Eye (tissue), 1 donor: ENCODE measurements at regions not wholly inside any gene's neighbourhood (a gene's known extent, or its start where the extent isn't known, plus 50 kb on each side); places are given as distances from the start of the nearest gene placed in this dataset.
A peak's percentile ranks its signal among the peaks of the same experiment; 100 is the strongest.

ENCODE experiments used
- DNase-seq: peaks from one replicate; pipeline ENCODE4 v3.0.0-alpha.2; 2015

DNA sequence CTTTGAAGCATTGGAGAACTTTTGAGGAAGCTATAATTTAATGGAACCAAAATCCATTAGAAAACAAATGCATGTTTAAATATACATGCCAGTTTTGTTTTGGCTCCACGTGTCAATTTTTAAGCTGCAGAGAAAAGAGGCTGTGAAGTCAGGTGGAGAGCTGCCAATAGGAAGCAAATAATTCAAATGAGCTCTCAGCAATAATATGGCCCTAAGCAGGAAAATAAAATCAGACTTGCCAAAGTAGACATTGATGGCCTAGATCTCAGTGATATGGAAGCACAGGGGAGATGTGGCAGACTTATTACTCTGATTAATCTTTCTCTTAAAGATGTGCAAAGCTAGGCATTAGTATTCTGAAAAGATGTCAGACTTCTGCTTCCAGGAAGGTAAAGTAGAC is 769.8 kb upstream of the NDST4 start:
- no peak for DNase-seq

DNA sequence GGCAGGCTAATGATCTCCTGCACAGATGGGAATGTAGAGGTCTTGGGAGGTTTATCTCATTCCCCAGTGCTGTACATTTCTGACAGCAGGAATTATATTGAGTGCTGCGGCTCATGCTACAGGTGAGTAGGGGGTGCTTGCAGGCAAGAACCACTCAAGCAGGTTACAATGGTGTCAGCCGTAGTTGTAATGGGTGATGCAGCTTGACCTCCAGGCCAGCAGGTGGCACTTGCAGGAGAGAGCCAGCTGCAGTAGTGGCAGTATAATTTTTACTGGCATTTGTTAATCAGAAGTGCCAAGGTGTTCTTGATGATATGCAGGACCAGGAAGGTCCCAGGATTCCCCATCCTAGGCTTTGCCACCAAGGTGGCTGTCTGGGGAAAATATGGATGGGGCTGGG is 759.6 kb upstream of the NDST4 start:
- no peak for DNase-seq

DNA sequence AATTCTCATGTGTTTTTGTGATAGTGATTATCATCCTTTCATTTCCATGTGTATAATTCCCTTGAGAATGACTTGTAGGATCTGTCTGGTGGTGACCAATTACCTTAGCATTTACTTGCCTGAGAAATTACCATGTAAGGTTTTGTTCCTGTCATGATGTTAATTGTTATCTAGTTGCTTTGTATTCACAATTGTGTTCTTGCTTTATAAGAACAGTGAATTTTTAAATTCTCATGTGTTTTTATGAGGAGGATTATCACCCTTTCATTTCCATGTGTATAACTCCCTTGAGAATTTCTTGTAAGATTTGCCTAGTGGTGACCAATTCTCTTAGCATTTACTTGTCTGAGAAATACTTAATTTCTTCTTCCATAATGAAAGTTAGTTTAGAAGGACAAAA is 758.2 kb upstream of the NDST4 start:
- no peak for DNase-seq

DNA sequence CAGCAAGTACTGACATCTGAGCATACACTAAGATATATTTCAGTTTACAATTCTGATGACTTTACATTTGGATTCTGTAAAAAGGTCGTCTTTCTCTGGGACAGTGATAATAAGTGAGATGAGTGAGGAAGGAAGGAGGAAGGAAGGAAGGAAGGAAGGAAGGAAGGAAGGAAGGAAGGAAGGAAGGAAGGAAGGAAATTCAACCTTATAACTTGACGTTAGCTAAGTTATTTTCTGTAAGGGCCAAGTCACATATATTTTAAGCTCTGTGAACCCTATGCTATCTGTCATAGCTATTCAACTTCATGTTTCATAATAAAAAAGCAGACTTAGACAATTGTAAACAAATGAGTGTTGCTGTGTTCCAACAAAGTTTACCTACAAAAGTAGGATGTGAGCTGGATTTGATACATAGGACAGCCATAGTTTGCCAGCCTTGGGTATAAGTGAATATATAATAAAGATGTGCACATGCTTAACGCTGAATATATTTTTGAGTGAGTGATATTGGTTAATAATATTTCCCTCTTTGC is 753.0 kb upstream of the NDST4 start:
- no peak for DNase-seq

DNA sequence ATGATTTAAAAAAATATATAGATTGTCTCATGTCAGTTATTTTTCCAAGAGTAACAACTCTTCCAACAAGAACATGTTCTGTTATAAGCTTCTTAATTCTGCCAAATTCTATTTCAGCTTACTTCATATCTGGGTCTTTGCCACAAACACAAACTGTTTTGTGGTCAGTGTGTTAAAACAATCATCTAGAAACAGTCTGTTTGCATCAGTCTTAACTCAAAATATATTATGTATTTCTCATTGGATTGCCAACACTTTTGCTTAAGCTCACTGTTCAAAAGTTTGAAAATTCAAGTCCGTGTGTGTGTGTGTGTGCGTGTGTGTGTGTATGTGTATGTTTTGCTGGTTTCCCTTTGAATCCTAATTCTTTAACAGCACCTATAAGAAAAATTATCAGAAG is 752.3 kb upstream of the NDST4 start:
- peak; percentile 55 for DNase-seq

DNA sequence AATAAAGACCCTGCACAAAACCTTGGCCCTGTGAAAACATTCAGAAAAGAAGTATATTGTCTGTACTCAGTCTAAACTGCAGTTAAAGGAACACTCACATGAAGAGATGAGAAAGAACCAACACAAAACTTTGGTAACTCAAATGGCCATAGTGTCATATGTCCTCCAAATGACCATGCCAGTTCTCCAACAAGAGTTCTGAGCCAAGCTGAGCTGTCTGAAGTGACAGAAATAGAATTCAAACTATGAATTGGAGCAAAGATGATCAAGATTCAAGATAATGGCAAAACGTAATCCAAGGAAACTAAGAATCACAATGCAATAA is 739.3 kb upstream of the NDST4 start:
- no peak for DNase-seq

DNA sequence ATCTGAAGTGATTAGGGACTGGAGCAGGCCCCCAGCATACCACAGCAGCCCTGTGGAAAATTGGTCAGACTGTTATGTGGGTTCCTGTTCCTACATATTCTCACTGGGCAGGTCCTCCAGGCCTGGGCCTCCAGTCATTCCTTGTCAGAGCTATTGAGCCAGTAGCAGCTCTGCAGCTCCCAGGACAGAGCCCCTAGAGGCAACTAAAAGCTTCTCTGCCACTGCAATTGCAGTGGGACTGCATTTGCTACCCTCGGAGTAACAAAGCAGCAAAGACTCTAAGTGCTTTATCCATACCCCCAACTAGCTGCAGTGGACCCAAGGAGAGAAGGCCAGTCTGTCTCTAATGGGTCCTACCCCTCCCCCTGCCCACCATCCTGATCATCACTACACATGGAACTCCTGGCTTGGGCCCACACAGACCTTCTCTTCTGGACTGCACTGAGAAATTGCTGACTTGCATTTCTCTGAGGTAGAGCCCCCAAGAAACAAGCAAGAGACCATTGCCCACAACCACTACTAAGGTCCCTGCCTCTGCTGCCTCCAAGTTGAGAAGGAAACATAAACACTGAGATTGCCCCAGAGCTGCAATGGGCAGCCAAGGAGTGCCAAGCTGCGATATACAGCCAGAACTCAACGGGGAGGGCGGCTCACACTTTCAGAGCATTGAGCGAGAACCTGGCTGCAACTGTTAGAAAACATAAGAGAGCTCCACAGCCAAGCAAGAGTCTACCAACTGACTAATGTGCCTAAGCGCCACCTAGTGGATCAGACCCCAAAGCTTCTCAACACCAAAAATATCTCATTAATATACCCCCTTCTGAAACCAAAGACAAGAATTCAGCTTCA is 738.7 kb upstream of the NDST4 start:
- DNase-seq: peak; percentile 63

DNA sequence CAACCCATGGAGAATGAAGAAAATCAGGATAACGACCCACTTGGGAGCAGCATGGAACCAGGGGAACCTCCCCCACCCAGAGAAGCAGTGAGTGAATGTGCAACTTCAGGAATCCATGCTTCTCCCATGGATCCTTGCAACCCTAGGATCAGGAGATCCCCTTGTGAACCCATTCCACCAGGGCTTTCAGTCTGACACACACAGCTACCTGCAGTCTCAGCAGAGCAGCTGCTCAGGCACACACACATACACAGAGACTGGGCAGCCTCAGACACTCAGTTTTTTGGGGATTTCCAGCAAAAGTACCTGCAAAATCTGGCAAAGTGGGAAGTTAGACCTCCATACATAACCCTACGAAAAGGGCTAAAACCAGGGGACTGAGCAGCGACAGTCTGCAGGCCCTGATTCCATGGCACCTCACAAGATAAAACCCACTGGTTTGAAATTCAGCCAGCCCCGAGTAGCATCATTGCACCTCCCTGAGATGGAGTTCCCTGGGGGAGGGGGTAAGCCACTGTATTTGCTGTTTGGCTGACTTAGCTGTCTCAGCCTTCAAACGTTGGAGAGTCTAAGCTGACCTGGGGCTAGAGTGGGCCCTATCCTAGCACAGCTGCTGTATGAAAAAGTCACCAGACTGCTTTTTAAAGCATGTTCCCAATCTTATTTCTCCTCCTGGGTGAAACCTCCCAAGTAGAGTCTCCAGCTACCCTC is 737.5 kb upstream of the NDST4 start:
- no peak for DNase-seq

DNA sequence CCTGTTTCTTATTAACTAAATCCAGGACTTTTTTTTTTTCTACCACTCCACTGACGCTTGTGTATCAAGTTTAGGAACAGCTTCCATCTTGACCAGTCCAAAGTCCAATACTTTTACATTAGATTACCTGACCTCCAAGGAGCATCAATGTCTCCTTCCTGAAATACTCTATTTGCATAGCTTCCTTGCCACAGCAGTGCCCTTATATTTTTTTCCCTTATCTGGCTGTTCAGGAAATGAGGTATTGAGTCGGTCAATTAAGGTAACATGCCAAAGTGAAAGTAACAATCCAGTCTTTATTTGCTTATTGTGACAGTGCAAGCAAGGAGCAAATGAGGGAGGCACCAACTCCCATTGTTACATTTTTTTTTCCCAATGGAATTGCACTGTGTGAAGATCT is 730.8 kb upstream of the NDST4 start:
- DNase-seq: no peak

DNA sequence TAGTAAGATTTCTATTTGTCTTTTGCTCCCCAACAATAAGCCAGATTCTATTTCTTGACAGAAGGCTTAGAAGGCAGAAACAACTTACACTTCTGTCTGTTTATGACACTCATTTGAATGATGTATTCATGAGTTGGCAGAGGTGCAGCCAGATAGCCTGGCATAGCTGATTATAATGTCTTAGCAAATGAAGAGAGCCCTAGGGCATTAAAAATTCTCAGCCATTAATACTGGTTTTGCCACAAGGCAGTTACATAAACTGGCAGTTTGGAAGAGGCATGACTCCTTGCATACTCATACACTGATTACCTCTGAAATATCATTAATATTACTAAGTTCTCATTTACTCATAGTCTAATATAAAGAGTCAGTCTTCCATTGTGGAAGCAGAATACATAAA is 728.5 kb upstream of the NDST4 start:
- DNase-seq: no peak

DNA sequence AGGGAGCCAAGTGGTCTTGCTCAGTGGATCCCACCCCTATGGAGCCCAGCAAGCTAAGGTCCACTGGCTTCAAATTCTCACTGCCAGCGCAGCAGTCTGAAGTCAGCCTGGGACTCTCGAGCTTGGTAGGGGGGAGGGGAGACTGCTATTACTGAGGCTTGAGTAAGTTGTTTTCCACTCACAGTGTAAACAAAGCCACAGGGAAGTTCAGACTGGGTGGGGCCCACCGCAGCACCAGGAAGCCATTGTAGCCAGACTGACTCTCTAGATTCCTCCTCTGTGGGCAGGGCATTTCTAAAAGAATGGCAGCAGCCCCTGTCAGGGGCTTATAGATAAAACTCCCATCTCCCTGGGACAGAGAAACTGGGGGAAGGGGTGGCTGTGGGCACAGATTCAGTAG is 721.0 kb upstream of the NDST4 start:
- DNase-seq: no peak

DNA sequence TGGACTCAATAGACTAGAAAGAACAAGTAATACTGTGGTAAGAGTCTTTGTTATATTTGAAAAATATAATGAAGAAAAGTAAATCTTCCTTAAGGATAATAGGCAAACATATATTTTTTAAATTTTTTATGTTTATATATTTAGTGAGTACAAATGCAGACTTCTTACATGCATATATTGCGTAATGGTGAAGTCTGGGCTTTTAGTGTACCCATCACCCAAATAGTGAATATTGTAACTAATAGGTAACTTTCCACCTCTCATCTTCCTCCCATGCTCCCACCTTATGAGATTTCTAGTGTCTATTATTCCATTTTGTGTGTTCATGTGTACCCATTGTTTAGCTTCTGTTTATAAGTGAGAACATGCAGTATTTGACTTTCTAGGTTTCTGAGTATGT is 711.2 kb upstream of the NDST4 start:
- DNase-seq: no peak

DNA sequence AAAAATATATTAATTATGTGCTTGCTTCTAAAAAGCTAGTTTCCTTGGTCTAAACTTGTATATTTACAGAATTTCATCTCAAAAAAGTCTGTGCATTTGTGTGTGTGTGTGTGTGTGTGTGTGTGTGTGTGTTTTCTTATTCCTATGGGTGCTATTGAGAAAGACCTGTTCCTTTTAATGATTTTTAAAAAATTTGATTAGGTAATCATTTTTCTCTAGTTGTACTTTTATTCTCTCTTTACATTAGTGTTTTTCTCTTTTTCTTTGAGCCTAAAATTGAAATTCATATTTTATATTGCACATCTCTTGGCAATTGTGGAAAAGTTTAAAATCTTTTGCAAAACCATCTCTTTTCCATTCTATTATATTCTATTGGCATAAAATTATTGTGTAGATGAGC is 690.4 kb upstream of the NDST4 start:
- no peak for DNase-seq

DNA sequence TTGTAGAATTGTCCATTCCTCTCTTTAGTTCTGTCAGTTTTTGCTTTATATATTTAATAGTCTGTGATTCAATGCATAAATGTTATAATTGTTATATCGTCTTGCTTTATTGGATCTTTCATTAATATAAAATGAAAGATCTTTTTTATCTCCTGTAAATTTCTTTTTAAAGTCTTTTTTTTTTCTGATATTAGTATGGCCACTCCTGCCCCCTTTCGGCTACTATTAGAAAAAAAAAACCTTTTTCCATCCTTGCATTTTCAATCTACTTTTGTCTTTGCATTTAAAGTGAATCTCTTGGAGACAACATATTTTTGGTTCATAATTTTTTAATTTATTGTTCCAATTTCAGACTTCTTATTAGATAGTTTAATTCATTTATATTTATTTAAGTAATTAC is 677.4 kb upstream of the NDST4 start:
- no peak for DNase-seq

DNA sequence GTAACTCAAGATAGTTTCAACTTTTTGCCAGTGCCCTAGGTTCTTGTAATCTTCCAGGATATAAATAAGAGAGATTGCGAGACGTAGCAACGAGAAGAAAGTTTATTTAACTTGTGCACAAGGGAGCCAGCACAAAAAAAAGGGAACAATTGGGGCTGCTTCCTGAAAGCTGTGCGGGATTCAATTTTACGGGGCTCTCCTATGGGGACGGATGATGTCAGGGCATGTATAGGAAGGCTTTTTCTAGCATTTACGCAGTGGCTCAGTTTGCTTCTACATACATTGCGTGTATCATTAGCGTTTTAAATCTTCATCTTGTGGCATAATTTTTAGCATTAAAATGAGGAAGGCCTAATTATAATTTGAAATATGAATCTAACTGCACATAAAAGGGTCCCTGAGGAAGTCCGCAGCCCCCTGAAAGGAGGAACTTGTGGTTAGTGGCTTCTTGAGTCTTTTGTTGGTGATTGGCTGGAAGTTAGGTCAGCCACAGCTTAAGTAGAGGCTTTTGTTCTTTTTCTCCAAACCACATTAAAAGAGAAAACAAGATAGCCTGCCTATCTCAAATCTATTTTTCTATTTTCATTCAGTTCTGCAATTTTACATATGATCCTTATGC is 668.2 kb upstream of the NDST4 start:
- DNase-seq: no peak

DNA sequence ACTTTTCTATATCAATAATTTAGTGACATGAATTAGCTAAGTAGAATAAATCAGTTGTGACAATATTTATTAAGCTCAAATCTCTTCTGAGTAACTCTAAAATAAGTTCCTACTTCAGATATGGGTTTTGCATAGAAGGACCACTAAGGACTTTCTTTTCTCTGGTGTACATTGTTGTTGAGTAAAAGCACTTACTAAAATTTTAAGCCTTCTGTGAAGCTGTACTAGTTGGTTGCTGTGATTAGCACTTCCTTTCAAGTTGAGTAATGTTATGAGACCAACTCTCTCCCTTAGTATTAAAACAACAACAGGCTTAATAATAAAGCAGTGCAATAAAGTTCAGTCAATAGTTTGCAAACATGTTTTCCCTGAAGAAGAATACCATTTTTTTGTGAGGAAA is 667.4 kb upstream of the NDST4 start:
- DNase-seq: no peak

DNA sequence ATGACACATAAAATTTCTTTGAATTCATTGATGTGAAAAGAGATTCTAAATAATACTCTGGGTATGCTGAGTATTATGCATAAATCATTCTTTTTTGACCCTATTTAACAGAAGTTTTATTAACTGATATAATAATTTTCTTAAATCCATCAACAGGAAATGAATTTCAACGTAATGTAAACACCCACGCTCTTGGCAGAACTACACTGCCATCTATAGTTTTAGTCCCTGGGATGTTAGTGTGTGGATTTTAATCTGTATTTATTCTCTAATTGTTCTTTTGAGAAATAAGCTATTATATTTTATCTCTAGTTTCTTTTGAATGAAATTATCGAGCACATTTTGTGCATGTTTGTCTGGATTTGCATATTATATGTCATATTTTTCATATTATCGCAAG is 666.8 kb upstream of the NDST4 start:
- no peak for DNase-seq

DNA sequence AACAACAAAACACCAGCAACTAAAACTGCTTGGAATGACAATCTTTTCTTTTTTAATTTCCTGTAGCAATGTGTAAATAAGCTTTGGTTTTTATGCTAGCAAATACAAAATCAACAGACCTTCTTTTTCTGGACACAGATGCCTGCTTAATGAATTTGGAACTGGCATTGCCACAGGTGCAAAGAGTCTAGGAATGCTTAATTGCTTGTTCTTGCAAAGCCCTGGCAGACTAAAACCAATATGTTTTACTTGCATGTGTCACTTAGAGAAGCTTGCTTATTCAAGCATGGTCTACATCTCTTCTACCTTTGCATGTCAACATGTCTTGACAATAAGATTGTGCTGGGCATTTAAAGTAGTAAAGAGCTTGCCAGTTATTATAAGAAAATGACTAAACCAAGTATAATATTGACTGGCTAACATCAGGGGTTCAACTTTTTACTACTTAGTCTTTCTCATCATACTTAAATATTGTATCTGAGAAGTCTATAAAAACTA is 656.7 kb upstream of the NDST4 start:
- DNase-seq: peak; percentile 23

DNA sequence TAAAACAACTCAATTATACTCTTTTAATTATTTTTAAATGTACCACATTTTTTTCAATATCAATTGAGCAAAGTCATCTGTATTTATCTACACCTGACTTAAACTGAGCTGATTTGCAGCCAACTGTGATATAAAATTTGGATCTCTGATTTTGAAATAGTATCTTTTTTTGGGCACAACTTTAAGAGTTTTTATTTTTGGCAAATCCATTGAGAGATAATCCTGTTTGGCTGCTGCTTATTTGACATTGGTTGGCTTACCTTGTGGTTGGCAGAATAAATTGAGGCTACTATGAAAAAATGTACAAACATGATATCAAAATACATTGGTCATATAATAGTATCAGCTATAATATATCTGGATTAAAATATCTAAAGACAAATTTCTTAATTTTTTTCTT is 656.0 kb upstream of the NDST4 start:
- DNase-seq: no peak

DNA sequence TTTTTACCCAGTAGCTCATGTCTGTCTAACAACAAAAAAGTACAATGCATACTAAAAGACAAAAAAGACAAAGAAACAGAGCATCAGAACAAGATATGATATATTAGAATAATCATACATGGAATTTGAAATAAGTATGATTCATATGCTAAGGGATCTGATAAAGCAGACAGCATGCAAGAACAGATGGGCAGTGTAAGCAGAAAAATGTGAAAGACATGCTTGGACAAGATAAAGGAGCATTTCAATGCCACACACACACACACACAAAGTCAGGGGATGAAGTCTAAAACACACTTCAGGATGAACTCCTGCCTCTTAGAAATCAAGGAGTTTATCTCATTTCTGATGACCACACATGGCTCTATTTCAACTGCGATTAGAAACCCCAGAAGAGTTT is 649.6 kb upstream of the NDST4 start:
- no peak for DNase-seq

DNA sequence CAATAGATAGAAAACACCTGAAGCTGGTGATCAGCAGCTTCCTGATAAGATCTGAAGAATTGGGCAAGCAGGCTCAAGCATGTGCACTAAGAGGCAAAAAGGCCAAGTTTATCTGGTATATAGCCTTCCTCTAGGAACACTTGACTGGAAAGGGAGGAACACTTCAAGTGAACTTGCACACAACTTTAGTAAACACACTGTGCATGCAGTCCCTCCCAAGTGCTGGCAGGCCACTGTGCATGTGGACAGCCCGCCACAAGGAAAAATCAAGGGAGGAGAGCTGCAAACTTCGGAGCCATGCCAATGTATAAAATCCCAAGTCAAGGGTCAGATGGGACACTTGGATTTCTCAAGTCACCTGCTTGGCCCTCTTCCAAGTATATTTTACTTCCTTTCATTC is 645.8 kb upstream of the NDST4 start:
- DNase-seq: no peak

DNA sequence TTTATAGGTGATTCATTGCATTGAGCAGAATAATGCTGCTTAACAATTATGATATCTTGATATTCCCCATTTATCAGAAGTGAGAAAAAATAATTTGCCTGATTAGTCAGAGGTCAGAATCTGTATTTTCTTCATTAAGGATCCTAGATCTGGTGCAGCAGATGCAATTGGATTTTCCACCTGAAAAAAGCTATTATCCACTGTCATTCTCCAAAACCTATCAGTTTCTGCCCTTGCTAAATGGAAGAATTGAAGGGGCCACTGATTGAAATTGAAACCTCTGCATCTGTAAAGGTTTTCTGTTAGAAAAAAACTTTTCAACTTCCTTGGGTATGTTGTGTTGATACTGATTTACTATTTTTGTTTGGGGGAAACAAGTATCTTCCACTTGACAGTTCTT is 636.0 kb upstream of the NDST4 start:
- DNase-seq: peak; percentile 57

DNA sequence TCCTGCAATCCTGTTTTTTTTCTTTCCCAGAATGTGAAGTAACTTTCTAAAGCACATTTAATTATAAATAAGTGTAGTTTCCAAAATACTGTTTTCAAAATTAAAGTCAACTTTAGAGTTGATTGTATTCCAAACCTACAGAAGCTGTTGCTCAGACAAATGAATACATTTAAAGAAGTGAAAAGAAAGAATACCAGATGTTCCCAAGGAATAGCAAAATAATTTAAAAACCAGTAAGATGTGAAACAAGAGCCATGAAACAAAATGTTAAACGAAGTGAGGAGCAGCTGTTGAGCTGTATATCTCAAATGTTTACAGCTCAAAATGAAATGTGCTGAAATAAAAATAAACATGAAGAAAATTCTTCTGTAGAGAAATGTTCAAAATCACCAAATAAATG is 627.4 kb upstream of the NDST4 start:
- DNase-seq: no peak

DNA sequence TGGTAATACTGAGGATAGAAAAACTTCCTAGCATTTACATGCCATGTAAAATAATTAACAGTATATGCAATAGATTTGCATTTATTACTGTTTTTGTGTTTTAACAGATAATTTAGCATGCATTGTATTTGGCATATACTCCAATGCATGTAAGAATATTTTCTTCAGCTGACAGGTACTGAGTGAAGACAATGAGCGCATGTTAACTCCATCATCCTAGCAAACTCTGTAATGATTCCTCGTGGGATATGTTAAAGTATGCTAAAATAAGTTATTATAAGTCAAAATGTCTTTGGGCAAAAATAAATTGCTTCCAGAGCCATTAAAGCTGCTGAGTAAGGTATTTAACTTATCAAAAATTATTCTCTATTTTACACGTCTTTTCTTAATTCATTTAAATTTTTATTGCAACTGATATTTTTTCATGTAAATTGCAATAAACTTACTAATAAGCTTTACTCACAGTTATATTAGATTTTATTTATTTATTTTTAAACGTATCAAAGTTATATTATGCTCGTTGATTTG is 616.4 kb upstream of the NDST4 start:
- no peak for DNase-seq
